Endothelial cell of umbilical vein (primary cell): ENCODE measurements at regions not wholly inside any gene's neighbourhood (a gene's known extent, or its start where the extent isn't known, plus 50 kb on each side); places are given as distances from the start of the nearest gene placed in this dataset.

Experiments used
- BruUV-seq: library from RNA; stranded (reverse); fragments of 400-500 nt; replicated peaks from 2 replicates; lab custom pipeline; 2021; lab: Mats Ljungman, UMichigan
- CTCF ChIA-PET: fragments of 300-600, 350-600 bp; sonication (Branson Sonifier 250); formaldehyde crosslinking; loops from one replicate; lab custom pipeline; 2021; ENCODE audit warnings: antibody characterized with exemption, inconsistent platforms; lab: Charles Lee
- POLR2A ChIA-PET: fragments of 300-600, 350-600 bp; sonication (Branson Sonifier 250); formaldehyde crosslinking; loops from one replicate; lab custom pipeline; 2021; ENCODE audit warnings: antibody characterized with exemption, inconsistent platforms; lab: Charles Lee
- DNase-seq: peaks from one replicate; pipeline ENCODE4 v3.0.0-alpha.2; 2011; ENCODE audit warnings: low read depth, low spot score
- FAIRE-seq: peaks from 2 replicates; lab custom pipeline; 2011; peaks lifted over from hg19 to GRCh38; lab: Jason Lieb, UNC
- H2AFZ ChIP-seq: 2 replicates; pipeline ENCODE4 v1.6.0; 2012; ENCODE audit warnings: low read depth, low read length, control low read depth, inconsistent platforms
- H3K27ac ChIP-seq: 2 replicates; pipeline ENCODE4 v1.5.1; 2011; ENCODE audit warnings: low read depth, mild to moderate bottlenecking, control low read depth, low read length, moderate library complexity; ENCODE audit not compliant: insufficient read depth
- H3K27me3 ChIP-seq, 2 experiments: 2 replicates each; pipeline versions ENCODE4 v1.6.0 to v1.6.1; 2011; ENCODE audit warnings: low read length in 2 of 2, mixed read lengths in 1 of 2; ENCODE audit not compliant: control insufficient read depth in 2 of 2, insufficient read depth in 2 of 2
- H3K36me3 ChIP-seq, 2 experiments: 2 replicates in 1 of 2; 3 replicates in 1 of 2; pipeline ENCODE4 v1.5.1; 2011; ENCODE audit warnings: low read length in 2 of 2, mild to moderate bottlenecking in 1 of 2, moderate library complexity in 1 of 2; ENCODE audit not compliant: control insufficient read depth in 2 of 2, insufficient read depth in 2 of 2; ENCODE audit errors: extremely low read depth in 1 of 2
- H3K4me1 ChIP-seq: 3 replicates; pipeline ENCODE4 v1.5.1; 2011; ENCODE audit warnings: mild to moderate bottlenecking, low read length; ENCODE audit not compliant: control insufficient read depth, insufficient read depth; ENCODE audit errors: extremely low read depth
- H3K4me2 ChIP-seq: 2 replicates; pipeline ENCODE4 v1.6.1; 2011; ENCODE audit warnings: low read length, control low read depth, mixed read lengths; ENCODE audit not compliant: insufficient read depth
- H3K4me3 ChIP-seq, 3 experiments: fragments of 200-600 bp in 1 of 3; sonication (generic), shearing (Covaris generic) in 1 of 3; replicated peaks in 1 of 3; 2 replicates each; pipeline ENCODE4 v1.5.1; 2011 to 2016; ENCODE audit warnings: control low read depth in 3 of 3, low read length in 3 of 3, mild to moderate bottlenecking in 2 of 3, inconsistent platforms in 1 of 3, low read depth in 1 of 3, moderate library complexity in 1 of 3; ENCODE audit not compliant: insufficient read depth in 1 of 3
- H3K79me2 ChIP-seq: 2 replicates; pipeline ENCODE4 v1.6.0; 2012; ENCODE audit warnings: low read length, inconsistent platforms; ENCODE audit not compliant: control insufficient read depth, insufficient read depth
- H3K9ac ChIP-seq: replicated peaks from 2 replicates; pipeline ENCODE3; 2011; ENCODE audit warnings: low read length, control low read depth; ENCODE audit not compliant: insufficient read depth; ENCODE audit errors: extremely low read depth
- H3K9me1 ChIP-seq: replicated peaks from 3 replicates; pipeline ENCODE4 v1.6.0; 2011; ENCODE audit warnings: mild to moderate bottlenecking, low read length; ENCODE audit not compliant: control insufficient read depth, insufficient read depth; ENCODE audit errors: extremely low read depth
- H3K9me3 ChIP-seq: replicated peaks from 2 replicates; pipeline ENCODE4 v1.5.1; 2012; ENCODE audit warnings: low read length, inconsistent platforms; ENCODE audit not compliant: control insufficient read depth, insufficient read depth
- H4K20me1 ChIP-seq: replicated peaks from 2 replicates; pipeline ENCODE3; 2011; ENCODE audit warnings: mild to moderate bottlenecking, low read length; ENCODE audit not compliant: control insufficient read depth, insufficient read depth; ENCODE audit errors: extremely low read depth
- EZH2 ChIP-seq: IDR thresholded peaks from 2 replicates; pipeline ENCODE4 v1.6.1; 2012; ENCODE audit warnings: borderline replicate concordance, low read depth, mild to moderate bottlenecking, moderate library complexity, low read length, inconsistent platforms; ENCODE audit not compliant: severe bottlenecking
- FOS ChIP-seq: IDR thresholded peaks from 2 replicates; pipeline ENCODE4 v1.6.1; 2011; ENCODE audit warnings: mild to moderate bottlenecking, low read length, moderate library complexity, borderline replicate concordance; ENCODE audit not compliant: insufficient read depth
- GATA2 ChIP-seq: IDR thresholded peaks from 2 replicates; pipeline ENCODE4 v1.7.0; 2011; ENCODE audit warnings: low read depth, mild to moderate bottlenecking, moderate library complexity, mixed read lengths, low read length; ENCODE audit not compliant: insufficient read length, insufficient read depth
- JUN ChIP-seq: IDR thresholded peaks from 2 replicates; pipeline ENCODE4 v1.6.1; 2011; ENCODE audit warnings: borderline replicate concordance, low read depth; ENCODE audit not compliant: insufficient read length, insufficient read depth
- MYC ChIP-seq: IDR thresholded peaks from one replicate; pipeline ENCODE4 v1.6.1; 2011; ENCODE audit warnings: mild to moderate bottlenecking, low read depth, low read length
- POLR2A ChIP-seq: IDR thresholded peaks from 2 replicates; pipeline ENCODE4 v1.6.1; 2012; ENCODE audit warnings: low read depth, mild to moderate bottlenecking, control low read depth, low read length
- POLR2AphosphoS5 ChIP-seq: IDR thresholded peaks from 2 replicates; pipeline ENCODE4 v1.6.1; 2012; ENCODE audit warnings: low read depth, mild to moderate bottlenecking, control low read depth, low read length, moderate library complexity; ENCODE audit not compliant: insufficient read depth
- dilution Hi-C: fragments of 300-500 bp; cut with MboI; formaldehyde crosslinking; loops from one replicate; pipeline ENCODE4 v1.15.0; 2019; ENCODE audit warnings: low sequenced_read_pairs; ENCODE audit not compliant: extremely low pct_ligation_motif_present
- intact Hi-C: fragments of 100-400 bp; cut with micrococcal nuclease; formaldehyde crosslinking; loops from one replicate; pipeline ENCODE4 v1.10.0; 2022
- TF ChIP-seq, protein P1 (sequence below), 2 donors: IDR thresholded peaks; 1 replicate in 1 of 2; 2 replicates in 1 of 2; pipeline ENCODE4 v1.5.1; 2011; ENCODE audit warnings: low read length in 2 of 2, mild to moderate bottlenecking in 2 of 2, moderate library complexity in 2 of 2, control low read depth in 1 of 2, inconsistent platforms in 1 of 2, low read depth in 1 of 2; ENCODE audit not compliant: insufficient read depth in 1 of 2; ENCODE audit errors: extremely low read depth in 1 of 2
- TF ChIP-seq, protein P2 (sequence below): IDR thresholded peaks from 2 replicates; pipeline ENCODE4 v1.6.1; 2011; ENCODE audit not compliant: insufficient read depth, insufficient read length

DNA sequence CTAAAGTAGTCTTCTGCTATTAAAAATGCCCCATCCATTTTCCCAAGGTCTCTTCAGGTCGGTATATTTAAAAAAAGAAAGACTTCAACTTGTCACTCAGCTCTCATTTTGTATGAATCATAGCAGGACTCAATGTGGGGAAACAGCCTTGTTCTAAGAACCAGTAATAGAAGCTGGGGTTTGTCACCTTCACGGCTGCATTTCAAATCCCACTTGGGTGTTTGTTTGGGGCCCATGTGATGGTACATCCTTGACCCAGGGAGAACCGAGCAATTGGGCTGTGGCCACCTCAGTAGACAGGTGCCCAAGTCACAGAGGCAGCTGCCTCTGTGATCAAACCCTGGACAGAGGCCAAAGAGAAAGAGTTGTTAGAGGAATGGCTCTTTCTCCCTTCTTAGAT, 70.3 kb upstream of the ARL8B start:
- H3K4me2 ChIP-seq: no peak overlapping the region
- H3K4me3 ChIP-seq: no peak overlapping the region
- intact Hi-C loops (no loop called here), dilution Hi-C loops (no loop called here)
- H3K27me3 ChIP-seq: no peaks in the 10 kb centered on the region
- H2AFZ ChIP-seq: no peak overlapping the region
- H3K9me3 ChIP-seq: no peaks in the 10 kb centered on the region
- H3K36me3 ChIP-seq: no peaks in the 10 kb centered on the region
- H4K20me1 ChIP-seq: no peaks in the 10 kb centered on the region
- no peak overlapping the region for H3K27ac ChIP-seq
- ChIA-PET POLR2A (no interaction called here), CTCF (interaction anchor here (1.2 to 11.5 kb wide), 3 partner anchors 13 to 395 kb away, joined by 4 to 382 read pairs (median 6); no protein-coding TSS in a partner anchor)
- H3K79me2 ChIP-seq: no peaks in the 10 kb centered on the region
- H3K9ac ChIP-seq: no peak overlapping the region
- H3K9me1 ChIP-seq: no peaks in the 10 kb centered on the region
- TF ChIP-seq GATA2 (no peak), JUN (no peak), MYC (no peak), POLR2A (no peak), POLR2AphosphoS5 (no peak), FOS (no peak), EZH2 (no peak)
- TF ChIP-seq, protein P1, sequence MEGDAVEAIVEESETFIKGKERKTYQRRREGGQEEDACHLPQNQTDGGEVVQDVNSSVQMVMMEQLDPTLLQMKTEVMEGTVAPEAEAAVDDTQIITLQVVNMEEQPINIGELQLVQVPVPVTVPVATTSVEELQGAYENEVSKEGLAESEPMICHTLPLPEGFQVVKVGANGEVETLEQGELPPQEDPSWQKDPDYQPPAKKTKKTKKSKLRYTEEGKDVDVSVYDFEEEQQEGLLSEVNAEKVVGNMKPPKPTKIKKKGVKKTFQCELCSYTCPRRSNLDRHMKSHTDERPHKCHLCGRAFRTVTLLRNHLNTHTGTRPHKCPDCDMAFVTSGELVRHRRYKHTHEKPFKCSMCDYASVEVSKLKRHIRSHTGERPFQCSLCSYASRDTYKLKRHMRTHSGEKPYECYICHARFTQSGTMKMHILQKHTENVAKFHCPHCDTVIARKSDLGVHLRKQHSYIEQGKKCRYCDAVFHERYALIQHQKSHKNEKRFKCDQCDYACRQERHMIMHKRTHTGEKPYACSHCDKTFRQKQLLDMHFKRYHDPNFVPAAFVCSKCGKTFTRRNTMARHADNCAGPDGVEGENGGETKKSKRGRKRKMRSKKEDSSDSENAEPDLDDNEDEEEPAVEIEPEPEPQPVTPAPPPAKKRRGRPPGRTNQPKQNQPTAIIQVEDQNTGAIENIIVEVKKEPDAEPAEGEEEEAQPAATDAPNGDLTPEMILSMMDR (IDR thresholded peaks at IDR 0.05; ENCODE audit: extremely low read depth in 1 of 2, insufficient read depth in 1 of 2, low read depth in 1 of 2, low read length in 2 of 2): no peak
- TF ChIP-seq, protein P2, sequence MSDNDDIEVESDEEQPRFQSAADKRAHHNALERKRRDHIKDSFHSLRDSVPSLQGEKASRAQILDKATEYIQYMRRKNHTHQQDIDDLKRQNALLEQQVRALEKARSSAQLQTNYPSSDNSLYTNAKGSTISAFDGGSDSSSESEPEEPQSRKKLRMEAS: no peak
- no TSS peak for BruUV-seq
- H3K4me1 ChIP-seq: no peaks in the 10 kb centered on the region
- no peak for DNase-seq
- FAIRE-seq: no peak
